ENCODE measurements at regions not wholly inside any gene's neighbourhood (a gene's known extent, or its start where the extent isn't known, plus 50 kb on each side); places are given as distances from the start of the nearest gene placed in this dataset.
"Not testable (repeated sequence)": the region's sequence is repeated elsewhere in the genome, so short reads cannot be mapped to it uniquely, and the experiment has no call there.

GRCh38 chr14:51377186-51377585 is 137.1 kb downstream of the TMX1 start:
- TF ChIP-seq CTCF, POLR2A (IDR thresholded peaks at IDR 0.05): not testable (repeated sequence)

Measured in heart left ventricle (tissue), 13 donors.